ENCODE measurements at regions not wholly inside any gene's neighbourhood (a gene's known extent, or its start where the extent isn't known, plus 50 kb on each side); places are given as distances from the start of the nearest gene placed in this dataset.

GRCh38 chr14:76924371-76925096, 98.3 kb downstream of the LRRC74A start:
- DNase-seq = peak; percentile 77 to 88

- DNase-seq = peak in 1 of 2 experiments; percentile 43
Observed at GRCh38 chr14:76923431-76924370, 97.5 kb downstream of the LRRC74A start.

GRCh38 chr14:76922584-76922983, 96.4 kb downstream of the LRRC74A start:
- no peak for DNase-seq

GRCh38 chr14:76922092-76922491, 95.9 kb downstream of the LRRC74A start:
- DNase-seq = no peak

- DNase-seq = no peak
Observed at GRCh38 chr14:76921088-76921399, 94.8 kb downstream of the LRRC74A start.

GRCh38 chr14:76920331-76921087, 94.3 kb downstream of the LRRC74A start:
- DNase-seq = peak; percentile 93 to 94

GRCh38 chr14:76919431-76920330, 93.5 kb downstream of the LRRC74A start:
- peak; percentile 94 for DNase-seq
